GM18517 (cell line): ENCODE measurements at regions not wholly inside any gene's neighbourhood (a gene's known extent, or its start where the extent isn't known, plus 50 kb on each side); places are given as distances from the start of the nearest gene placed in this dataset.

Source experiments
- ATAC-seq: cut with Tn5 transposase; IDR thresholded peaks from one replicate; pipeline ENCODE4 v1.9.1; 2021; ENCODE audit warnings: mild to moderate bottlenecking, moderate library complexity; ENCODE audit not compliant: unreplicated experiment

DNA sequence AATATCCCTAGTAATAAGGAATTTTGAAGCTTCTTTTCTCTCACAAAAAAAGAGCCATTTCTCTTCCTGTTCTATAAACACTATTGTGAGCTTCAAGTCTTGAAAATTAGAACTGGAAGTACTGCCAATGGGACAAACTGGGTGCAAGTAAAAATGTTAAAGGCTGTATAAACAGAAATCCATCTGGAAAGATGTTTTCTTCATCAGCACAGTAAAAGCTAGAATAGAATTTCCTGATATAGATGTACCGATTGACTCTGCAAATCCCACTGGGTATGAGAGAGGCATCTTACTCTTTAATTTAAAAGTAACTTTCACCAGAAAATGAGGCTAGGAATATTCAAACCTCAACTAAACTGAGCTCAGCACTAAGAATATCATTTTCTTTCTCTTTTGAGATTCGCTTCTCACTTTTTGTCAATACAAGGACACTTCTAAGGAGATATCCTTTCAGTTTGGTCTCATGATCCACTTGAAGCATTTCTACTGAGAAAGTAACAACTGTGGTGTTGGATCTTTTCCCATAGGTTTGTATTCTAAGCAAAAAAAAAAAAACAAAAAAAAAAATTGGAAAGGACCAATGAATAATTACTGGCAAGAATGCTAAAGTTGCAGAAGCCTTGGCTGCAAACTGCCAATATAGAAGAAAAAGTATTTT is 169.0 kb upstream of the PRDM1 start:
- no peak for ATAC-seq

DNA sequence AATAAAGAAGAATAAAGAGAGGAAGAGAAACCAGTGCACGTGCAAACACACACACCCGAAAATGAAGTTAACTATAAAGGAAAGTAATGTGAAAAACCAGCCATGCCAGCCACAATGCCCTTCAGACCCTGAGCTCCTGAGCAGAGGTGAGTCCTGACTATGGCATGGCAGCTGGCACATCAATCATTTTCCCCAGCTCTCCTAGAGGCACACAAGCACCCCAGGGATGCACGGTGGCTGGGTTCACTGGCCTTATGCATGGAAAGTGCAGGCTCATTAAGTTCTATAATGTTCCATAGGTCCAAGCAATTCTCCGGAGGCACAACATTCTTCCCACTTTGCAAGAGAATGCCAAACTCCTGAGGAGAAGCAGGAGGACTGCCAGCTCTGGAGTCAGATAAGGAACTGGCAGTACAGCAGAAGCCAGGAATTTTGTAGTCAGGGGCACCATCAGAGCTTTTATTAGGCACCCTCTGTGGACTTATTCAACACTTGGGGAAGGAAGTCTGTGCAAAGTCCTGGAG is 175.0 kb upstream of the PRDM1 start:
- ATAC-seq = no peak

DNA sequence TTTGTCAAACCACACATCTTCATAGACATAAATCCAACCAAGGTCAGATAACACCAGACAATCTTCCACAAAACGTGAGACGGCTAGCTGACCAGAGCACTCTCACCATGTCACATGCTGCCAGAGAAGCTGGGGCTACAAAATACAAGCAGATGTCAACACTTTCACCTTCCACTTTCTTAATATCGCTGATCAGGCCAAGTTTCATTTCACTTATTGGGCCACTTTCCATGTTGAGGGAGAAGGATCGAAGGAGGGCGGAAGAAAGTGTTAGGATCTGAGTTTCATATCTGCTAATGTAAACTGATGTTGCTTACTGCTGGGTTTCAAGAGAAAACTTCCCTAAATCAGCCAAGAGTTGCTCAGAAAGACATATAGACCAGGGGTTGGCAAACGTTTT is 177.0 kb upstream of the PRDM1 start:
- no peak for ATAC-seq

DNA sequence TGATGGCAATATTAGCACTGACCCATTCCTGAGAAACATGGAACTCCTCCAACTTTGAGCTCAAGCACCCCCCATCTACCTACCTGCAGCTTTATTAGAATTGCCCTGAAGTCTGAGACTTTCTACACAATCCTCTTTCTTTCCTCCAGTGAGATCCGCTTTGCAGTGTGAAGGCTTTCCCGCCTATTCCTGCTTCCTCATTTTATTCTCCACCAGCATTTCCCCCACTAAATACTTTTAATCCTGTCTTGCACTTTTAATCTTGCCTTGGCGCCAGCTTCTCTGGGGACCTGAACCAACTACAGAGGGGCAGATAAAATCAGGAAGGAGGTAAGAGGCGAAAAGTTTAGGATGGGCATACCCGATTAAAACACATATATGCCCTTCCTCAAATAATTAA is 178.1 kb upstream of the PRDM1 start:
- ATAC-seq = no peak

GRCh38 chr6:105907301-105907700 is 178.8 kb upstream of the PRDM1 start:
- no peak for ATAC-seq

DNA sequence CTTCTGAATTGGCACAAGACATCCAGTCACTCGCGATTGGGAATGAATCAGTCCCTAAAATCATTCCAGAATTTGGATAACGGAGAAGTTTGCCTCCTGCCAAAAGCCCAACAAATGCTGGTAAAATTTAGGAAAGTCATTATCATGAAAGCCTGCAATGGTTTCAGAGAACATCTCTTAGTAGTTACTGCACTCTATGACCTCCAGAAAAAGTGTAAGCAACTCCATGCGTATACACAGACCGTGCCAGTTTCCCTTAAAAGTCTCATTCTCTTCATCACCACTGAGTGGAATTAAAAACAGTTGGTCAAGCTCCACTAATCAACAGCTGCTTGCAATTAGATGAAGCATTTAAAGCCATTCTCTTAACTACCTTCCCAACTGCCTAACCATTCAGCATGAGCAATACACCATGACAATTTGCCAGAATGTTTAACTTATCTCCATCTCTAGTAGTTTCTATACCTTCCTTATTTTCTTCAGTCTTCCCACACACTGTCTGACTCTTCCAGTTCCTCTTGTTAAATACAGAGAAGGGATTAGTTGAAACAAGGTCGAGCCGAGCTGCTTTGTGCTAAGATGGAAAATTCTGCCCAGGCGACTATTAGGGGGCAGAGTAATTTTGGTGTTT is 183.6 kb upstream of the PRDM1 start:
- no peak for ATAC-seq

- ATAC-seq = no peak
These were observed 184.6 kb upstream of the PRDM1 start for GRCh38 chr6:105901583-105901982.

DNA sequence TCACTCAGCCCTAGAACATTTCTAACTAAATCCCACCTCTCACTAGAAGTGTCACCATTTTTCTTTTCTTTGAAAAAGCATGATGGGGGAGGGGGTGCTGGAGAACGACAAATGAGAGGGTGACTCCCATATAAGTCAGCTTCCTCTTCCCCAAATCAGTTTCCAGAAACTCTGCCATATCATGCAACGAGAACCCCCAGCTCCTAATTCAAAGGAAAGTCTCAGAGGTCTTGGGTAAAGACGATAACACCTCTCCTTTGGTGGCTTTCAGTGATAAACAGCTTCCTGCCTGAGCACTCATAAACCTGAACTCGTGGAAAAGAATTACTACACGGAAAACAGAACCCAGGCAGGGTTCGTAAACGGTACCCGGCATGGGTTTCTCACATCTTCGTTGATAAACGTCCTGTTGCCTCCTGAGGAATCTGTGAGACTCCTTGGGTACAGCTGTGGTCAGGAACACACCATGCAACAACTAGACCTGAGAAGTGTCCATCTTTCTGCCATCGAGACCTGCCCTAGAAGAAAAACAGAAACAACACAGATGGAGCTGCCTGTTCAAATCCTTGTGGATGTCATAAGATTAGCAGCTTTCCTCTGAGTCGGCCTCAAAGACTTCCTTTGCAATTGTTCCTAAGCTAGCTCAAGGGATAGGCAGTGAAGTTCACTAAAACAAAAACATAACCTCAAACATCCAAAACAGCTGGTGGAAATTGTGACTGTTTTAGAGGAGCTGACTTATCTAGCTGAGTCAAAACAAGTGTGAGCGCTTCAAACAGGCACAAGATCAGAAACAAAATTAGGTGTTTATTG is 185.8 kb upstream of the PRDM1 start:
- ATAC-seq = no peak

GRCh38 chr6:105898286-105898685 is 187.8 kb upstream of the PRDM1 start:
- ATAC-seq = peak; percentile 65

- no peak for ATAC-seq
These were observed 189.0 kb upstream of the PRDM1 start for GRCh38 chr6:105897131-105897530.

GRCh38 chr6:105896821-105897095 is 189.4 kb upstream of the PRDM1 start:
- ATAC-seq = no peak

DNA sequence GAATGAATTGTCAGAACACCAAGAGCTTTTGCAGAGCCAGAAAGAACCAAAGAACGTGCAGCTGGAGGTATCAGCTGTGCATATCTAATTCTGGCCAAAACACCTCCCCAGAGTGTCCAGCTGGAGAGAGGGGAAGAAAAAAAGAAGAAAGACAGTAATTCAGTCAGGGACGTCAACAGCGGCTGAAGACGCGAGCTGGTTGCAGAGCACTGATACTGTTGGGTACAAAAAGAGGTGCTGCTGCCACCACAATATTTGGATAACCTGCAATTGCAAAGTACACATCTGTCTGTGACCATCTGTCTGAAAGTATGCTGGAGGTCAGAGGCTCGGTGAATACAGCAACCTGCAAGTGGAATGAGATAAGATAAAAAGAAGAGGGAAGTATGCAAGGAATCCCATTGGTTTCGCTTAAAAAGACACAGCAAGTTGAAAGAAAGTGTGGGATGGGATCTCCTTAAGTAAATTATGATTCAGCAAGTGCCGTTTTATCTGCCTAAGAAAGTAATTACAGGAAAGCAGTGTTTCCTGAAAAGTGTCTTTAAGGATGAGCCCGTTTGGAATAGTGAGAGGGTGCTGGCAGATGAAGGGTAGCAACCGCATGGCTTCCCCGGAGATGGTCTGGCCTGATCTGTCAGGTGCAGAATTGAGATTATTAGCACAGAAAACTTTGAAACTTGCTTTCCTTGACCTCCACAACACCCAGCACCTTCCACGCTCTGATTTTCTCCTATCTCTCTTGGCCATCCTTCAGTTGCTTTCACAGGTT is 189.9 kb upstream of the PRDM1 start:
- ATAC-seq = no peak

- ATAC-seq = no peak
These were observed 191.6 kb upstream of the PRDM1 start for GRCh38 chr6:105894556-105894955.

- ATAC-seq = no peak
These were observed 192.4 kb upstream of the PRDM1 start for GRCh38 chr6:105893741-105894140.

DNA sequence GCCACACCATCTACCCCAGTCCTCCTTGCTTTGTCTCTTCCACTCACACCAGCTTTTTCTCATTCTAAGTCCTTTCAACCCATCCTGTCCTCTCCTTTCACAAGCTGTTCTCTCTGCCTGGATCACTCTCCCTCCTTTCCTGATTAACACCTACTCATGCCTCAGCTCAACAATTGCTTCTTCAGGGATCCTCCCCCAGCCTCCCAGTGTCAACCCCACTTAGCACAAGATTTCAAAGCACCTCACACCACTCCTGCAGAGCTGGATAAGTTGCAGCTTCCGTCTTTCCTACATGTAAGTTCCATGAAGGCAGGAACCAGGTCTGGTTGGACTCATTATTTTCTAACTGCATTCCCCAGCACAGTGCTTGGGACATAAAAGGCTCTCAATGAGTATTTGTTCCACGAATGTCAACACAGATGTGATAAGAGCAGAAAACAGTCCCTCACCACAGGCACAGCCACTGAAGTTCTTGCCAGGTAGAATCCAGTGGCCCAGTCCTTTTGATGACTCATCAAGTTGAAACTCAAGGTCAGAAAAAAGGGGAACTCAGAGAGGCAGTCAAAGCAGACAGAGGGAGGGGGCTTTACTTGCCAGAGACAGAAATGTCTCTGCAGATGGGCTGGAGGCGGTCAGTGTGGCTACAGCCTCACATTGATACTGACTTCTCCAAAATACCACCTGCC is 193.4 kb upstream of the PRDM1 start:
- ATAC-seq = peak; percentile 87

- no peak for ATAC-seq
These were observed 195.5 kb upstream of the PRDM1 start for GRCh38 chr6:105890521-105891244.

GRCh38 chr6:105889902-105890301 is 196.2 kb upstream of the PRDM1 start:
- no peak for ATAC-seq

DNA sequence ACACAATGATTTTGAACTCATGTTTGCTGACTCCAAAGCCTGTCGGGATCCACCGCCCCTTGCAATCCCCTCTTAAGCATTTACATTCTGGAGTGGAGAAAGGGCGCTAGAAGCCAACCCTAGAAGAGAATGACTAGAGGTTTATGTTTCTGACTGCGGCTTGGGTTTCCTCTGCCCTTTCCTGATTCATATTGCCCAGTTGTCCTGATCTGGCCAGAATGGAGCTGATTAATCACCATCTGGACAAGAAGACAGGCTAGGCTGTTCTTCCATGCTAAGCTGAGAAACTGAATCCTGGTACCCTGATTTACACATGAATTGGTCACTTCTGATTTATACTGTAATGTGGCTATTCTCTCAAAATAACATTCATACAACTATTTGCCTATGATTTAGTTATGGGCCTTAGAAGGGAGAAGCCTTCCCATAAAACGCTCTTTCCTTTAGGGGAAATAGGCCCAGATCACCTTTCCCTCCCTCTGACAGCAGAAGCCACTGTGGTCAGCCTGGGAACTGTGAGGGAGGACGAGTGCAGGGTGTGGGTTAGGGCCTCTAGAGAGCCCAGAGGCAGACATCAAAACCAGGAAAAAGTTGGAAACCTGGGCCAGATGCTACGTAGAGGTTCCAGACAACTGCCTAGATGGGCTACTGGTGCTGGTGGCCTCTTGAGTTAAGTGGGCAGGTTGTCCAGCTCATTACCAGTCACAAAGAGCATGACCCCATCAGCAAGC is 199.2 kb upstream of the PRDM1 start:
- ATAC-seq = no peak

DNA sequence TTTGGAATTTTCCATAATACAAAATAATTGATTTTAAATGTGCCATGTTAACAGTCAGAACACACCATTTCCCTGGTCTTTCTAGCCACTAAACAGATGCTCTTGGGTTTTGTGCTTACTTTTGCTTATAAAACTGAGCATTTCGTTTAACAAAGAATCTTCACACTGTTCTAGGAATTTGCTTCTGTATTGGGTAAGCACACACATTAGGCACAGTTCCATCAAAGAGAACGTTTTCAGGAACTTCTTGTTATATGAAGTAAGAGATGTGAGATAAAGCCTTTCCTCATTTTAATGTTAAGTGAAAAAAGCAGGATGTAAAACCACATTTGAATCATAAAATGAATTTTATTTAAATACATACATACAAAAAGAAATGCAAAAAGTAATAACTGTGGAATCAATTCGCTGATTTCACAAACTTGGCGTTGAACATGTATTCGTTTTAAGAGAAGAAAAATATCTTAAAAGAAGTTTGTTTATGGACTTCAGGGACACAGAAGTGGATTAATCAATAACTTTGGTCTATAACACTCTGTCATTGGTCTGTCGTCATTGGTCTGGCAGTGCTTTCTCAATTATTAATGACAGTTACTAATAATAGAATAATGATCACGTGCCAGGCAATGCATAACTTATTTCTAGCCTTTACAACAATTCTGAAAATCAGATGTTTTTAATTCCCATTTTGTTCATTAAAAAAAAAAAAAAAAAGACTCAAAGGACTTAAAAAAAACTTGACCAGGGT is 199.9 kb upstream of the PRDM1 start:
- no peak for ATAC-seq
